ENCODE measurements at regions not wholly inside any gene's neighbourhood (a gene's known extent, or its start where the extent isn't known, plus 50 kb on each side); places are given as distances from the start of the nearest gene placed in this dataset.

DNA sequence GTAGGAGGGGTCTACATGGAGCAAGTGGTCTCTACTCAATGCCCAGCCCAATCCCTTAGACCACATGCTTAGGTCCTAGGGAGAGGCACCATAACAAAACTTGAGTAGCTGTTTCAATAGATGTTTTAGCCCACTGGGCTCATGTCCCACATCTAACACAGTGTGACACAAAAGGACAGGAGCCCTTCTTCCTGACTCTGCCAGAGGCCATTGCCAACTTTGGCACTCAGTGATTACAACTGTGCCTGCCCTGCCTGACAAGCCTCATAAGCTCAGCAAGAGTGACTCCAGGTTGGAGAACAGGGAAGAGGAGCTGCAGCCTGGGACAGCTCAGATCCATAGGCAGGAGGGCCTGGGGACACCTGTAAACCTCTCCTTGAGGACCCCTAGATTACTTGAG, 230.8 kb downstream of the ENC1 start:
- H3K4me3 ChIP-seq (ENCODE audit: low read depth, low read length): no peak overlapping the region
- TF ChIP-seq, protein P1, sequence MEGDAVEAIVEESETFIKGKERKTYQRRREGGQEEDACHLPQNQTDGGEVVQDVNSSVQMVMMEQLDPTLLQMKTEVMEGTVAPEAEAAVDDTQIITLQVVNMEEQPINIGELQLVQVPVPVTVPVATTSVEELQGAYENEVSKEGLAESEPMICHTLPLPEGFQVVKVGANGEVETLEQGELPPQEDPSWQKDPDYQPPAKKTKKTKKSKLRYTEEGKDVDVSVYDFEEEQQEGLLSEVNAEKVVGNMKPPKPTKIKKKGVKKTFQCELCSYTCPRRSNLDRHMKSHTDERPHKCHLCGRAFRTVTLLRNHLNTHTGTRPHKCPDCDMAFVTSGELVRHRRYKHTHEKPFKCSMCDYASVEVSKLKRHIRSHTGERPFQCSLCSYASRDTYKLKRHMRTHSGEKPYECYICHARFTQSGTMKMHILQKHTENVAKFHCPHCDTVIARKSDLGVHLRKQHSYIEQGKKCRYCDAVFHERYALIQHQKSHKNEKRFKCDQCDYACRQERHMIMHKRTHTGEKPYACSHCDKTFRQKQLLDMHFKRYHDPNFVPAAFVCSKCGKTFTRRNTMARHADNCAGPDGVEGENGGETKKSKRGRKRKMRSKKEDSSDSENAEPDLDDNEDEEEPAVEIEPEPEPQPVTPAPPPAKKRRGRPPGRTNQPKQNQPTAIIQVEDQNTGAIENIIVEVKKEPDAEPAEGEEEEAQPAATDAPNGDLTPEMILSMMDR (IDR thresholded peaks at IDR 0.05; ENCODE audit: low read depth, low read length): no peak

DNA sequence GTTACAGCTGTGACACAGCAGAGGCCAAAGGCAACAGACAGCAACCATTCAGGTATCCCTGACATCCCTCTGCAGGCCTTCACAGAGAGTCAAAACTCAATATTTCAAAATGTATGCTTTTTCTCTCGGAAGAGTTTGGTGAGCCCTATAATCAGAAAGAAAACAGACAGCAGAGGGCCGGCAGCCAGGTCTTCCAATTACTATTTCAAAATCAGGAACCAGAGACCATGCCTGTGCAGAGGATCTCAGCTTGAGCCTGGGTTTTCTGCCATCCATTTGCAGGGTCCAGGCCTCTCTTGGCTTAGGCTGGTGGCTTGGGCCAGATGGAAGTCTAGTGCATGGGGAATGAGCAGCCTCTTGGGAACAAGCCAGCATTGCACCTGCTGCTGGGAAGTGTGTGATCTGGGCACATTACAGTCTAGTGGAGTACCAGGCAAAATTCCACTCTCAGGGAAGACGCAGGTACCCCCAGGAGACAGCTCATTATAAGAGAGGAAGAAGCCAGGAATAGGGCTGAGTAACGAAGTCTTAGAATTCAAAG, 231.3 kb downstream of the ENC1 start:
- TF ChIP-seq, protein P1 (IDR thresholded peaks at IDR 0.05; ENCODE audit: low read depth, low read length): no peak
- H3K4me3 ChIP-seq (ENCODE audit: low read depth, low read length): no peak overlapping the region

DNA sequence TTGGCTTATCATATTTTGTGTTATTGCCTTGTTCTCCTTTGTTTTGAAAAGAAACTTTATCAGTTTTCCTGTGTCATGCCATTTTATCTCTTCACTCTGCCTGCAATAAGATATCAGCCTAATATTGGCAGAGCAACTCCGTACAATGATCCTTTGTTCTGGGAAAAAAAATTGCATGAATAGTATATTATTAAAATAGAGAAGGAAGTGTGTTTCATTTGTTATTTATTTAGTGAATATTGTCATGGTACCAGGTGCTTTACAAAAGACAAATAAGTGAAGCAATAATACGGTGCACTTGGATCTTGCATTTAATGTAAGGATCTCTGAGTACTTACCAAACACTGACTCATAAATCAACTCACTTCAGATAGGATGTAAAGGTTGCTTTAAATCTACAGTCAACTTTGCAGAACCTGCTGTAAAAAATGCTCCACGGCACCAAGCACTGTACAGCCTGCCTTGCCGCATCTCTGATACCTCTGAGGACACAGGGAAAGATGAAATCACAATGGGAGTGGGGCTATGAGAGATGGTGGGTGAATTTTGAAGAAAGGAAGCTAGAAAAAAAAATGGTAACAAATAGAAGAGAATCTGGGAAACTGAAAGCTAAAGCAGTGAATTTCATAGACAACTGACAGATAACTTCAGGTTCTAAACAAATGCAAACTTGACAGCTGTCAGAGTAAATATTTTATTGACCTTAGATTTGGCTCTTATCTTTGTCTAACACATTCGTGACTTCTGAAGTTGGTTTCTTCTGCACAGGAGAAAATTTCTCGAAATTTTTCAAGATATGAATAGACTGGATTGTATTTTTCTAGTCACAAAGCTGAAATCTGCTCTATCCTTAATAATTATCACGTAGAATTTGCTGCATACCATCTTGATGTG, 232.1 kb downstream of the ENC1 start:
- TF ChIP-seq, protein P1 (IDR thresholded peaks at IDR 0.05; ENCODE audit: low read depth, low read length): no peak
- H3K4me3 ChIP-seq (ENCODE audit: low read depth, low read length): no peak overlapping the region

DNA sequence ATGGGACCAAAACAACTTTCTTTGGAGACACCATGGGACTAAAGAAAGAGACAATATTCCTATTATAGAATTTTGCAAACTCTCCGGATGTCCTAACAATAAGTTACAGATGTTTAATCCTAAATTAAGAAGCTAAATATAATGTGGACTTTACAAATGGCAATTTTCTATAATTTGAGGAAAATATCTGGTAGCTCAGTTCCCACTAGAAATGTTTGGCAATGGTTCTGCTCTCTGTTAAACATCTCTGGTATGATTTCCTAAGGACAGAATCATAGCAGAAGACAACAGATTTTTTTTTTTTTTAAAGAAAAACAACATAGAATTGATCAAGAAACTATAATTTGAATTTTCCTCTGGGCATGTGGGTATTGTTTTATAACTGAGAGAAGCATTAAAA, 232.8 kb downstream of the ENC1 start:
- TF ChIP-seq, protein P1 (IDR thresholded peaks at IDR 0.05; ENCODE audit: low read depth, low read length): no peak
- no peak overlapping the region for H3K4me3 ChIP-seq (ENCODE audit: low read depth, low read length)

DNA sequence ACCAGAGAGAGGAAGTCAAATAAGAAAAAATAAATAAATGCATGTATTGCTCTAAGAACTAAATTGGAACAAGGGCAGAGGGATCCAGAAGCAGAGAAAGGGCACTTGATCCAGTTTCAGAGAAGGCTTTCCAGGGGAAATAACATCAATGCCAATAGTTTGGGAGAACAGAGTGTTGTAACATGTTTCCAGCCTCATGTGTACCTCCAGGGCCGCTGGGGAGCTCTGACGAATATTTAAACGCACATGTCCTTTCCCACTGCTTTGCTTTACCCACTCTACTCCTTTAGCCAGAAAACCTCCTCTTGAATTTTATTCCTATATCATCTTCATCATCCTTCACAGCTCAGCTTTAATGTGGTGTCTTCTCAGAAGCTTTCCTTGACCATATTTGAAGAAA, 233.7 kb downstream of the ENC1 start:
- TF ChIP-seq, protein P1 (IDR thresholded peaks at IDR 0.05; ENCODE audit: low read depth, low read length): no peak
- no peak overlapping the region for H3K4me3 ChIP-seq (ENCODE audit: low read depth, low read length)

DNA sequence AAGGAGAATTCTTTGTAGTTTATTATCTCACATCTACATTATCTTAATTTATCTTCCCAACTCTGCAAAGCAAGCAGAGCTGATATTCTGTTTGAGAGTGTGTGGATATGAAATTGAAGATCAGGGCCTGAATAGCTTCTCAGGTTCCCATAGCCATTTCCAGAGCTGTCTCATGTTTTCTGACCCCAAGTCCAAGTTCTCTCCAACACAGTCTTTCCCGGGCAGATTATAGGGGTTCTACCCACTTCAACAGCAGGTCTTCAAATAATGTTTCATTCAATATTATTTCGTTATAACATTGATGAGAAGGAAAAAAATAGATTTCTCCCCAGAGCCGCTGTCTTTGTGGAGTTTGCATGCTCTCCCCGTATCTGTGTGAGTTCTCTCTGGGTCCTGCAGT, 234.9 kb downstream of the ENC1 start:
- H3K4me3 ChIP-seq (ENCODE audit: low read depth, low read length): no peak overlapping the region
- TF ChIP-seq, protein P1 (IDR thresholded peaks at IDR 0.05; ENCODE audit: low read depth, low read length): no peak

Data from WI38 (cell line).